ENCODE measurements at regions not wholly inside any gene's neighbourhood (a gene's known extent, or its start where the extent isn't known, plus 50 kb on each side); places are given as distances from the start of the nearest gene placed in this dataset.

DNA sequence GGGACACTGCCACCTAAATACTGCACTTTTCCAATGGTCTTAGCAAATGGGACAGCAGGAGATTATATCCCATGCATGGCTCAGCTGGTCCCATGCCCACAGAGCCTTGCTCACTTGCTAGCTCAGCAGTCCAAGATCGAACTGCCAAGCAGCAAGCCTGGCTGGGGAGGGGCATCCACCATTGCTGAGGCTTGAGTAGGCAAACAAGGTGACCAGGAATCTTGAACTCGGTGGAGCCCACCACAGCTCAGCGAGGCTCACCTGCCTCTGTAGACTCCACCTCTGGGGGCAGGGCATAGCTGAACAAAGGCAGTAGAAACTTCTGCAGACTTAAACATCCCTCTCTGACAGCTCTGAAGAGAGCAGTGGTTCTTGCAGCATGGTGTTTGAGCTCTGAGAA is 370.8 kb upstream of the MGAT4C start:
- Mint-ChIP-seq H3K27ac (ENCODE audit: unreplicated experiment) (no peak overlapping the region), H3K9me3 (ENCODE audit: low read depth, unreplicated experiment) (peaks cover 12% of the 10 kb centered on the region), H3K4me3 (ENCODE audit: low read depth, unreplicated experiment) (no peak overlapping the region), H3K36me3 (ENCODE audit: insufficient read depth, unreplicated experiment) (no peaks in the 10 kb centered on the region), H3K4me1 (ENCODE audit: low read depth, unreplicated experiment) (no peaks in the 10 kb centered on the region), H3K27me3 (ENCODE audit: unreplicated experiment) (no peaks in the 10 kb centered on the region)
- intact Hi-C loops (cut with micrococcal nuclease; ENCODE audit: unreplicated experiment) = no loop called here
- BruUV-seq (replicated peaks) = no TSS peak
- no peak for DNase-seq
- CTCF ChIA-PET = interaction anchor here (0.6 kb wide), 1 partner anchor 344 kb away, joined by 4 read pairs; no protein-coding TSS in a partner anchor
- TF ChIP-seq, protein P1, sequence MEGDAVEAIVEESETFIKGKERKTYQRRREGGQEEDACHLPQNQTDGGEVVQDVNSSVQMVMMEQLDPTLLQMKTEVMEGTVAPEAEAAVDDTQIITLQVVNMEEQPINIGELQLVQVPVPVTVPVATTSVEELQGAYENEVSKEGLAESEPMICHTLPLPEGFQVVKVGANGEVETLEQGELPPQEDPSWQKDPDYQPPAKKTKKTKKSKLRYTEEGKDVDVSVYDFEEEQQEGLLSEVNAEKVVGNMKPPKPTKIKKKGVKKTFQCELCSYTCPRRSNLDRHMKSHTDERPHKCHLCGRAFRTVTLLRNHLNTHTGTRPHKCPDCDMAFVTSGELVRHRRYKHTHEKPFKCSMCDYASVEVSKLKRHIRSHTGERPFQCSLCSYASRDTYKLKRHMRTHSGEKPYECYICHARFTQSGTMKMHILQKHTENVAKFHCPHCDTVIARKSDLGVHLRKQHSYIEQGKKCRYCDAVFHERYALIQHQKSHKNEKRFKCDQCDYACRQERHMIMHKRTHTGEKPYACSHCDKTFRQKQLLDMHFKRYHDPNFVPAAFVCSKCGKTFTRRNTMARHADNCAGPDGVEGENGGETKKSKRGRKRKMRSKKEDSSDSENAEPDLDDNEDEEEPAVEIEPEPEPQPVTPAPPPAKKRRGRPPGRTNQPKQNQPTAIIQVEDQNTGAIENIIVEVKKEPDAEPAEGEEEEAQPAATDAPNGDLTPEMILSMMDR (IDR thresholded peaks at IDR 0.05; ENCODE audit: unreplicated experiment) = no peak

DNA sequence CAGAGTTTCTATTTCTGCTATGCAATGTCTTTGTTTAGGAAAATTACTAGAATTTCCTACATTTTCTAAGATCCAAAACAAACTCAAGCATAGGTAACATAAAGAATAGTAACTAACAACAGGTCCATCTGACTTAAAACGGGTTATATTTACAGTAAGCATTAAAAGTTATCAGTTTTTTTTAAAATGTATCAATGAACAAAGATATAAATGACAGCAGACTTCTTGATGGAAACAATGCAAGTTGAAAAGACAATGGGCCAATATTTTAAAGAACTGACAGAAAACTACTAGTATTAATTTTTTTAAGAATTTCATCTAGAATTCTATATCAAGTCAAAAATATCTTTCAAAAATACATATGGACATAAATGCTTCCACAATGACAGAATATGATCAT is 367.1 kb upstream of the MGAT4C start:
- Mint-ChIP-seq H3K36me3 (ENCODE audit: insufficient read depth, unreplicated experiment) (no peaks in the 10 kb centered on the region), H3K27ac (ENCODE audit: unreplicated experiment) (no peak overlapping the region), H3K27me3 (ENCODE audit: unreplicated experiment) (no peaks in the 10 kb centered on the region), H3K4me3 (ENCODE audit: low read depth, unreplicated experiment) (no peak overlapping the region), H3K4me1 (ENCODE audit: low read depth, unreplicated experiment) (no peaks in the 10 kb centered on the region), H3K9me3 (ENCODE audit: low read depth, unreplicated experiment) (peaks cover 11% of the 10 kb centered on the region)
- no TSS peak for BruUV-seq (replicated peaks)
- intact Hi-C loops (cut with micrococcal nuclease; ENCODE audit: unreplicated experiment) = no loop called here
- CTCF ChIA-PET = no interaction called here
- TF ChIP-seq, protein P1 (IDR thresholded peaks at IDR 0.05; ENCODE audit: unreplicated experiment) = no peak
- no peak for DNase-seq

DNA sequence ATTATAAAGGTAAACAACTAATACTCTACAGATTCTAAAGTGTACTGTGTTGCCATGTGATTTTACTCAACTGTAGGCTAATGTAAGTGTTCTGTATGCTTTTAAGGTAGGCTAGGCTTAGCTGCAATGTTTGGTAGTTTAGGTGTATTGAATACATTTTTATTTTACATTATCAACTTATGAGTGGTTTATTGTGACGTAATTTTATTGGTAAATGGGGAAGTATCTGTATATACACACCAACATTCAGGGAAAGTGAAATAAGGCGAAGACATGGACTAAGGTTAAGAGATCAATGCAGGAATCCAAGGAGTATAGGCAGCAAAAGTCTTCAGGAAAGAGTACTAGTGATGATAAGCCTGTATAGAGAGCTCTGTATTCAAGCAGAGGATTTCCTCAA is 365.8 kb upstream of the MGAT4C start:
- TF ChIP-seq, protein P1 (IDR thresholded peaks at IDR 0.05; ENCODE audit: unreplicated experiment) = no peak
- no peaks in the 10 kb centered on the region for H3K27me3 Mint-ChIP-seq (ENCODE audit: unreplicated experiment)
- H3K9me3 Mint-ChIP-seq (ENCODE audit: low read depth, unreplicated experiment) = peaks cover 7% of the 10 kb centered on the region
- H3K27ac Mint-ChIP-seq (ENCODE audit: unreplicated experiment) = no peak overlapping the region
- intact Hi-C loops (cut with micrococcal nuclease; ENCODE audit: unreplicated experiment) = no loop called here
- BruUV-seq (replicated peaks) = no TSS peak
- DNase-seq = no peak
- CTCF ChIA-PET = no interaction called here
- no peak overlapping the region for H3K4me3 Mint-ChIP-seq (ENCODE audit: low read depth, unreplicated experiment)
- H3K4me1 Mint-ChIP-seq (ENCODE audit: low read depth, unreplicated experiment) = no peaks in the 10 kb centered on the region
- H3K36me3 Mint-ChIP-seq (ENCODE audit: insufficient read depth, unreplicated experiment) = no peaks in the 10 kb centered on the region

DNA sequence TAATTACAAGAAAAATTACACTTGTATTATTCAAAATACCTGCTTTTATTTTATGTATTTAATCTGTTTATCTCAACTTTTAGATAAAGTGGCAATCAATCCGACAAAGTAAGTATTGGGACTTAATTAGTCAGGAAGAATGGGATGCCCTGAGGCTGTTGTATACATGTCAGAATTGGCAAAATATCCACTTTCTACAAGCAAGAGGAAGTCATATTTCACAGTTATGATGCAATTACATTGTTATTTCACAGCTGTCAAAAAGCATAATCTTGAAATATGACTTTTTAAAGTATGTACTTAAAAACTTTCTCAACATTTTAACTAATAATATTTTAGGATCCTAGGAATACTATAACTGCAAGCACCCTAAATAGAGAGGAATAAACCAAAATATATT is 357.1 kb upstream of the MGAT4C start:
- Mint-ChIP-seq H3K4me1 (ENCODE audit: low read depth, unreplicated experiment) (no peaks in the 10 kb centered on the region), H3K36me3 (ENCODE audit: insufficient read depth, unreplicated experiment) (no peaks in the 10 kb centered on the region), H3K9me3 (ENCODE audit: low read depth, unreplicated experiment) (no peaks in the 10 kb centered on the region), H3K27ac (ENCODE audit: unreplicated experiment) (no peak overlapping the region), H3K27me3 (ENCODE audit: unreplicated experiment) (no peaks in the 10 kb centered on the region), H3K4me3 (ENCODE audit: low read depth, unreplicated experiment) (no peak overlapping the region)
- BruUV-seq (replicated peaks) = no TSS peak
- no peak for DNase-seq
- CTCF ChIA-PET = no interaction called here
- TF ChIP-seq, protein P1 (IDR thresholded peaks at IDR 0.05; ENCODE audit: unreplicated experiment) = no peak
- intact Hi-C loops (cut with micrococcal nuclease; ENCODE audit: unreplicated experiment) = no loop called here

DNA sequence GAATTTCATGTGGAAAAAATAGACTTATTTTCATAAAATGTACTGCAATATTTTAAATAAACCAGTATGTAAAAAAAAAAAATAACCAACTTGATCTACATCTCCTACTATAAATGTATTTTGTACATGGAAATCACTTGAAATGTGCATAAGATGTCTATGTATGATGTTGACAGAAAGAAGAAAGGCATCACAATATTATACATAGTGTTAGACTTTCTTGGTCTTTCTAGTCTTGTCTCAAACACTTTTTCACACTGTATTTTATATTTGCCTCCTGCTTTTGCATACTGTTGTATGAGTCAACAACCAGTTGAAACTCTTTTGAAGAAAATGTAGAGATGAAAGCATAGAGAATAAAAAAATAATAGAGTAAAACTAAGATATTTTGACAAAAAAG is 352.4 kb upstream of the MGAT4C start:
- no peaks in the 10 kb centered on the region for H3K4me1 Mint-ChIP-seq (ENCODE audit: low read depth, unreplicated experiment)
- H3K4me3 Mint-ChIP-seq (ENCODE audit: low read depth, unreplicated experiment) = no peak overlapping the region
- no peaks in the 10 kb centered on the region for H3K9me3 Mint-ChIP-seq (ENCODE audit: low read depth, unreplicated experiment)
- BruUV-seq (replicated peaks) = no TSS peak
- intact Hi-C loops (cut with micrococcal nuclease; ENCODE audit: unreplicated experiment) = no loop called here
- DNase-seq = no peak
- TF ChIP-seq, protein P1 (IDR thresholded peaks at IDR 0.05; ENCODE audit: unreplicated experiment) = no peak
- H3K27me3 Mint-ChIP-seq (ENCODE audit: unreplicated experiment) = no peaks in the 10 kb centered on the region
- H3K27ac Mint-ChIP-seq (ENCODE audit: unreplicated experiment) = no peak overlapping the region
- no peaks in the 10 kb centered on the region for H3K36me3 Mint-ChIP-seq (ENCODE audit: insufficient read depth, unreplicated experiment)
- CTCF ChIA-PET = no interaction called here
